Neural progenitor cell (in vitro differentiated cells): ENCODE measurements at regions not wholly inside any gene's neighbourhood (a gene's known extent, or its start where the extent isn't known, plus 50 kb on each side); places are given as distances from the start of the nearest gene placed in this dataset.

Experiments
- CTCF ChIP-seq: fragments of 200-600 bp; sonication (generic); IDR thresholded peaks from 2 replicates; pipeline ENCODE4 v1.5.1; 2017; ENCODE audit warnings: antibody characterized with exemption, mild to moderate bottlenecking
- EZH2 ChIP-seq: fragments of 200-600 bp; sonication (generic); IDR thresholded peaks from 2 replicates; pipeline ENCODE4 v1.6.1; 2017; ENCODE audit warnings: antibody characterized with exemption, mild to moderate bottlenecking, moderate library complexity
- EZH2phosphoT487 ChIP-seq: fragments of 200-600 bp; sonication (generic); IDR thresholded peaks from 2 replicates; pipeline ENCODE4 v1.6.1; 2017; ENCODE audit warnings: antibody characterized with exemption

GRCh38 chr3:101945980-101946379, 96.7 kb downstream of the NFKBIZ start:
- no peak for TF ChIP-seq CTCF
- no peak for TF ChIP-seq EZH2
- TF ChIP-seq EZH2phosphoT487: no peak
